ENCODE measurements at regions not wholly inside any gene's neighbourhood (a gene's known extent, or its start where the extent isn't known, plus 50 kb on each side); places are given as distances from the start of the nearest gene placed in this dataset.

GRCh38 chr2:13046557-13047165 lies 329.9 kb downstream of the TRIB2 start:
- H3K27ac ChIP-seq (ENCODE audit: low read length in 2 of 2), result no peak overlapping the region
- ChIA-PET POLR2A (no interaction called here), CTCF (no interaction called here)
- no peak overlapping the region for H3K4me3 ChIP-seq (ENCODE audit: control extremely low read depth in 1 of 5, extremely low read depth in 1 of 5, insufficient read depth in 1 of 5, low read depth in 2 of 5, low read length in 4 of 5)
- H3K27me3 ChIP-seq (replicated peaks in 1 of 4; ENCODE audit: control extremely low read depth in 1 of 4, control insufficient read depth in 3 of 4, insufficient read depth in 4 of 4, low read length in 3 of 4), result peaks cover 0 to 7% (median 0%) of the 10 kb centered on the region in 4 experiments
- peaks cover 0 to 4% (median 0%) of the 10 kb centered on the region in 3 donors for H3K9me3 ChIP-seq (ENCODE audit: control extremely low read depth in 1 of 3, control insufficient read depth in 2 of 3, insufficient read depth in 1 of 3, low read length in 2 of 3)
- ATAC-seq (ENCODE audit: low read depth) (no peak), DNase-seq (no peak)
- H2AFZ ChIP-seq (ENCODE audit: insufficient read depth, low read depth, low read length, poor library complexity, severe bottlenecking), result no peak overlapping the region
- Mint-ChIP-seq H3K27me3 (peaks cover 25% of the 10 kb centered on the region), H3K4me3 (no peak overlapping the region), H3K9me3 (ENCODE audit: insufficient read depth) (peaks cover 4% of the 10 kb centered on the region), H3K4me1 (no peaks in the 10 kb centered on the region), H3K27ac (no peak overlapping the region)
- H3K4me2 ChIP-seq (replicated peaks; ENCODE audit: low read depth, low read length, poor library complexity, severe bottlenecking), result no peak overlapping the region
- no peaks in the 10 kb centered on the region for H3K36me3 ChIP-seq (replicated peaks in 1 of 2; ENCODE audit: control extremely low read depth in 1 of 2, control insufficient read depth in 1 of 2, extremely low read depth in 1 of 2, insufficient read depth in 2 of 2, low read length in 1 of 2)
- no peaks in the 10 kb centered on the region for H4K20me1 ChIP-seq (ENCODE audit: control insufficient read depth, insufficient read depth, low read length, poor library complexity, severe bottlenecking)
- intact Hi-C loops (cut with micrococcal nuclease), result no loop called here
- H3K9ac ChIP-seq (ENCODE audit: low read length), result no peak overlapping the region
- H3K79me2 ChIP-seq (ENCODE audit: control insufficient read depth, insufficient read depth, low read length), result no peaks in the 10 kb centered on the region
- H3K4me1 ChIP-seq (ENCODE audit: control insufficient read depth in 2 of 2, insufficient read depth in 2 of 2, low read length in 2 of 2), result no peaks in the 10 kb centered on the region
- TF ChIP-seq, protein P1, sequence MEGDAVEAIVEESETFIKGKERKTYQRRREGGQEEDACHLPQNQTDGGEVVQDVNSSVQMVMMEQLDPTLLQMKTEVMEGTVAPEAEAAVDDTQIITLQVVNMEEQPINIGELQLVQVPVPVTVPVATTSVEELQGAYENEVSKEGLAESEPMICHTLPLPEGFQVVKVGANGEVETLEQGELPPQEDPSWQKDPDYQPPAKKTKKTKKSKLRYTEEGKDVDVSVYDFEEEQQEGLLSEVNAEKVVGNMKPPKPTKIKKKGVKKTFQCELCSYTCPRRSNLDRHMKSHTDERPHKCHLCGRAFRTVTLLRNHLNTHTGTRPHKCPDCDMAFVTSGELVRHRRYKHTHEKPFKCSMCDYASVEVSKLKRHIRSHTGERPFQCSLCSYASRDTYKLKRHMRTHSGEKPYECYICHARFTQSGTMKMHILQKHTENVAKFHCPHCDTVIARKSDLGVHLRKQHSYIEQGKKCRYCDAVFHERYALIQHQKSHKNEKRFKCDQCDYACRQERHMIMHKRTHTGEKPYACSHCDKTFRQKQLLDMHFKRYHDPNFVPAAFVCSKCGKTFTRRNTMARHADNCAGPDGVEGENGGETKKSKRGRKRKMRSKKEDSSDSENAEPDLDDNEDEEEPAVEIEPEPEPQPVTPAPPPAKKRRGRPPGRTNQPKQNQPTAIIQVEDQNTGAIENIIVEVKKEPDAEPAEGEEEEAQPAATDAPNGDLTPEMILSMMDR (IDR thresholded peaks at IDR 0.05), result peak; percentile 43
- TF ChIP-seq EZH2 (IDR thresholded peaks at IDR 0.05; ENCODE audit: borderline replicate concordance, insufficient read depth, low read depth, low read length, poor library complexity, severe bottlenecking), result no peak
- WGBS (ENCODE audit: insufficient coverage), result no CpG with 5 or more reads among the region's 2 CpGs

- Histone ChIP-seq H3K4me2 (replicated peaks; ENCODE audit: low read depth, low read length, poor library complexity, severe bottlenecking) (no peak overlapping the region), H3K79me2 (ENCODE audit: control insufficient read depth, insufficient read depth, low read length) (no peaks in the 10 kb centered on the region), H3K27ac (ENCODE audit: low read length in 2 of 2) (no peak overlapping the region), H3K4me3 (ENCODE audit: control extremely low read depth in 1 of 5, extremely low read depth in 1 of 5, insufficient read depth in 1 of 5, low read depth in 2 of 5, low read length in 4 of 5) (no peak overlapping the region), H3K27me3 (replicated peaks in 1 of 4; ENCODE audit: control extremely low read depth in 1 of 4, control insufficient read depth in 3 of 4, insufficient read depth in 4 of 4, low read length in 3 of 4) (peaks cover 0 to 5% (median 4%) of the 10 kb centered on the region in 4 experiments), H2AFZ (ENCODE audit: insufficient read depth, low read depth, low read length, poor library complexity, severe bottlenecking) (no peak overlapping the region), H3K9me3 (ENCODE audit: control extremely low read depth in 1 of 3, control insufficient read depth in 2 of 3, insufficient read depth in 1 of 3, low read length in 2 of 3) (no peaks in the 10 kb centered on the region), H3K9ac (ENCODE audit: low read length) (no peak overlapping the region), H3K36me3 (replicated peaks in 1 of 2; ENCODE audit: control extremely low read depth in 1 of 2, control insufficient read depth in 1 of 2, extremely low read depth in 1 of 2, insufficient read depth in 2 of 2, low read length in 1 of 2) (no peaks in the 10 kb centered on the region), H3K4me1 (ENCODE audit: control insufficient read depth in 2 of 2, insufficient read depth in 2 of 2, low read length in 2 of 2) (no peaks in the 10 kb centered on the region), H4K20me1 (ENCODE audit: control insufficient read depth, insufficient read depth, low read length, poor library complexity, severe bottlenecking) (no peaks in the 10 kb centered on the region)
- Mint-ChIP-seq H3K27me3 (peaks cover 22% of the 10 kb centered on the region), H3K9me3 (ENCODE audit: insufficient read depth) (no peaks in the 10 kb centered on the region), H3K27ac (no peak overlapping the region), H3K4me3 (no peak overlapping the region), H3K4me1 (no peaks in the 10 kb centered on the region)
- TF ChIP-seq EZH2 (IDR thresholded peaks at IDR 0.05; ENCODE audit: borderline replicate concordance, insufficient read depth, low read depth, low read length, poor library complexity, severe bottlenecking), result no peak
- TF ChIP-seq, protein P1 (IDR thresholded peaks at IDR 0.05), result no peak
- no peak for DNase-seq
- intact Hi-C loops (cut with micrococcal nuclease), result no loop called here
- ATAC-seq (ENCODE audit: low read depth), result no peak
- ChIA-PET CTCF (no interaction called here), POLR2A (no interaction called here)
Observed at GRCh38 chr2:13050764-13051163, 334.0 kb downstream of the TRIB2 start.

All from B cell (primary cell).